ENCODE measurements at regions not wholly inside any gene's neighbourhood (a gene's known extent, or its start where the extent isn't known, plus 50 kb on each side); places are given as distances from the start of the nearest gene placed in this dataset.
"Not testable (repeated sequence)": the region's sequence is repeated elsewhere in the genome, so short reads cannot be mapped to it uniquely, and the experiment has no call there.

- ChIA-PET POLR2A (no interaction called here), CTCF (no interaction called here)
These were observed 253.2 kb downstream of the CEMIP2 start for GRCh38 chr9:71515107-71515506.

- CTCF ChIA-PET: no interaction called here
These were observed 253.9 kb downstream of the CEMIP2 start for GRCh38 chr9:71514344-71514975.

GRCh38 chr9:71509054-71509453 lies 259.3 kb downstream of the CEMIP2 start:
- ChIA-PET CTCF (no interaction called here), POLR2A (no interaction called here)

More at GRCh38 chr9:71514344-71514975, 253.9 kb downstream of the CEMIP2 start:
- POLR2A ChIA-PET: no interaction called here

GRCh38 chr9:71508141-71508540 lies 260.2 kb downstream of the CEMIP2 start:
- CTCF ChIA-PET, POLR2A ChIA-PET: not testable (repeated sequence)

- POLR2A ChIA-PET: no interaction called here
- CTCF ChIA-PET: no interaction called here
These were observed 261.5 kb downstream of the CEMIP2 start for GRCh38 chr9:71506821-71507220.

GRCh38 chr9:71504636-71505035 lies 263.7 kb downstream of the CEMIP2 start:
- ChIA-PET POLR2A (no interaction called here), CTCF (no interaction called here)

GRCh38 chr9:71498691-71499090 lies 269.6 kb downstream of the CEMIP2 start:
- CTCF ChIA-PET: no interaction called here
- POLR2A ChIA-PET: no interaction called here

GRCh38 chr9:71490810-71491209 lies 277.5 kb downstream of the CEMIP2 start:
- POLR2A ChIA-PET: no interaction called here
- CTCF ChIA-PET: interaction anchor here (1.4 kb wide), 1 partner anchor 44 kb away, joined by 3 read pairs; no protein-coding TSS in a partner anchor

- CTCF ChIA-PET: no interaction called here
- POLR2A ChIA-PET: no interaction called here
These were observed 281.3 kb downstream of the CEMIP2 start for GRCh38 chr9:71487061-71487460.

- ChIA-PET POLR2A (no interaction called here), CTCF (no interaction called here)
These were observed 283.0 kb downstream of the CEMIP2 start for GRCh38 chr9:71485326-71485725.

GRCh38 chr9:71483436-71483835 lies 284.9 kb downstream of the CEMIP2 start:
- ChIA-PET POLR2A (no interaction called here), CTCF (no interaction called here)

- CTCF ChIA-PET: no interaction called here
These were observed 288.7 kb downstream of the CEMIP2 start for GRCh38 chr9:71479621-71480020.

GRCh38 chr9:71472400-71472799 lies 295.9 kb downstream of the CEMIP2 start:
- POLR2A ChIA-PET: no interaction called here
- CTCF ChIA-PET: no interaction called here

More at GRCh38 chr9:71479621-71480020, 288.7 kb downstream of the CEMIP2 start:
- POLR2A ChIA-PET: no interaction called here

- ChIA-PET POLR2A (no interaction called here), CTCF (no interaction called here)
These were observed 302.9 kb downstream of the CEMIP2 start for GRCh38 chr9:71465392-71465791.

- POLR2A ChIA-PET: no interaction called here
- CTCF ChIA-PET: no interaction called here
These were observed 309.2 kb downstream of the CEMIP2 start for GRCh38 chr9:71459082-71459481.

- ChIA-PET POLR2A (no interaction called here), CTCF (interaction anchor here (1.3 kb wide), 1 partner anchor 43 kb away, joined by 3 read pairs; no protein-coding TSS in a partner anchor)
These were observed 321.6 kb downstream of the CEMIP2 start for GRCh38 chr9:71446473-71447411.

- ChIA-PET CTCF (no interaction called here), POLR2A (no interaction called here)
These were observed 322.2 kb downstream of the CEMIP2 start for GRCh38 chr9:71446106-71446472.

GRCh38 chr9:71442937-71443336 lies 321.5 kb upstream of the TRPM3 start:
- CTCF ChIA-PET: no interaction called here
- POLR2A ChIA-PET: no interaction called here

- ChIA-PET CTCF (no interaction called here), POLR2A (no interaction called here)
These were observed 319.8 kb upstream of the TRPM3 start for GRCh38 chr9:71441266-71441665.

GRCh38 chr9:71431931-71432330 lies 310.5 kb upstream of the TRPM3 start:
- CTCF ChIA-PET: interaction anchor here (0.6 kb wide), 1 partner anchor 49 kb away, joined by 3 read pairs; no protein-coding TSS in a partner anchor
- POLR2A ChIA-PET: no interaction called here

GRCh38 chr9:71407341-71407740 lies 285.9 kb upstream of the TRPM3 start:
- POLR2A ChIA-PET, CTCF ChIA-PET: not testable (repeated sequence)

- ChIA-PET CTCF (no interaction called here), POLR2A (no interaction called here)
These were observed 281.7 kb upstream of the TRPM3 start for GRCh38 chr9:71403106-71403505.
